GM23338 (cell line): ENCODE measurements at regions not wholly inside any gene's neighbourhood (a gene's known extent, or its start where the extent isn't known, plus 50 kb on each side); places are given as distances from the start of the nearest gene placed in this dataset.

Experiments
- ATAC-seq: fragments of 200-7000 bp; cut with Tn5 transposase; 3 replicates; pipeline ENCODE4 v1.9.1; 2020
- DNase-seq: peaks from one replicate; pipeline ENCODE4 v3.0.0-alpha.2; 2015; ENCODE audit warnings: low spot score
- H2AFZ ChIP-seq: fragments of 200-600 bp; sonication (generic); 2 replicates; pipeline ENCODE4 v1.8.0; 2016; ENCODE audit warnings: antibody characterized with exemption, mild to moderate bottlenecking, moderate library complexity
- H3F3A ChIP-seq: fragments of 200-600 bp; sonication (generic); replicated peaks from 2 replicates; pipeline ENCODE4 v1.8.0; 2017; ENCODE audit warnings: antibody characterized with exemption, mixed run types, low read depth
- H3K27ac ChIP-seq: fragments of 200-600 bp; sonication (generic); 2 replicates; pipeline ENCODE4 v1.6.1; 2016; ENCODE audit warnings: low read depth
- H3K27me3 ChIP-seq: fragments of 200-600 bp; sonication (generic); 2 replicates; pipeline ENCODE4 v1.8.0; 2016; ENCODE audit warnings: mild to moderate bottlenecking, mixed run types, moderate library complexity; ENCODE audit not compliant: insufficient read depth
- H3K36me3 ChIP-seq: fragments of 200-600 bp; sonication (generic); 2 replicates; pipeline ENCODE4 v1.8.0; 2016; ENCODE audit warnings: mild to moderate bottlenecking; ENCODE audit not compliant: insufficient read depth
- H3K4me1 ChIP-seq: fragments of 200-600 bp; sonication (generic); 2 replicates; pipeline ENCODE4 v1.8.0; 2016; ENCODE audit warnings: mild to moderate bottlenecking, moderate library complexity; ENCODE audit not compliant: insufficient read depth
- H3K4me2 ChIP-seq: fragments of 200-600 bp; sonication (generic); 2 replicates; pipeline ENCODE4 v1.7.1; 2017; ENCODE audit warnings: mixed run types
- H3K4me3 ChIP-seq: fragments of 200-600 bp; sonication (generic); 2 replicates; pipeline ENCODE4 v1.6.1; 2016; ENCODE audit warnings: mixed run types
- H3K79me2 ChIP-seq: fragments of 200-600 bp; sonication (generic); replicated peaks from 2 replicates; pipeline ENCODE4 v1.8.0; 2017; ENCODE audit warnings: mild to moderate bottlenecking; ENCODE audit not compliant: insufficient read depth
- H3K9me2 ChIP-seq: fragments of 200-600 bp; sonication (generic); 2 replicates; pipeline ENCODE4 v1.8.0; 2017; ENCODE audit not compliant: insufficient read depth
- H4K20me1 ChIP-seq: fragments of 200-600 bp; sonication (generic); replicated peaks from 2 replicates; pipeline ENCODE4 v1.8.0; 2017; ENCODE audit warnings: mild to moderate bottlenecking; ENCODE audit not compliant: insufficient read depth
- H3K27ac Mint-ChIP-seq: 2 replicates; pipeline ENCODE4 v1.8.0; 2020; ENCODE audit warnings: inconsistent platforms, mild to moderate bottlenecking, moderate library complexity, mixed read lengths
- H3K27me3 Mint-ChIP-seq: 3 replicates; pipeline ENCODE4 v1.8.0; 2022; ENCODE audit warnings: low read depth, mild to moderate bottlenecking, moderate library complexity, mixed read lengths, inconsistent platforms; ENCODE audit not compliant: insufficient read depth, poor library complexity
- H3K36me3 Mint-ChIP-seq: 3 replicates; pipeline ENCODE4 v1.8.0; 2021; ENCODE audit warnings: low read depth, mild to moderate bottlenecking, inconsistent platforms, moderate library complexity, mixed read lengths
- H3K4me1 Mint-ChIP-seq: 3 replicates; pipeline ENCODE4 v1.8.0; 2020; ENCODE audit warnings: mild to moderate bottlenecking, inconsistent platforms, mixed read lengths
- H3K4me3 Mint-ChIP-seq: 3 replicates; pipeline ENCODE4 v1.8.0; 2021; ENCODE audit warnings: moderate library complexity, mild to moderate bottlenecking, inconsistent platforms, mixed read lengths
- H3K9me3 Mint-ChIP-seq: 3 replicates; pipeline ENCODE4 v1.8.0; 2020; ENCODE audit warnings: moderate library complexity, mild to moderate bottlenecking, inconsistent platforms, mixed read lengths
- CREB1 ChIP-seq: fragments of 250-450 bp; sonication (Bioruptor Pico); IDR thresholded peaks from 2 replicates; pipeline ENCODE4 v1.5.0; 2020; ENCODE audit warnings: low read depth, mild to moderate bottlenecking, moderate library complexity
- EZH2 ChIP-seq: fragments of 200-600 bp; sonication (generic); IDR thresholded peaks from one replicate; pipeline ENCODE4 v1.8.0; 2017; ENCODE audit warnings: antibody characterized with exemption, mild to moderate bottlenecking, low read depth; ENCODE audit not compliant: unreplicated experiment
- EZH2phosphoT487 ChIP-seq: fragments of 200-600 bp; sonication (generic); IDR thresholded peaks from one replicate; pipeline ENCODE4 v1.8.1; 2018; ENCODE audit warnings: antibody characterized with exemption; ENCODE audit not compliant: unreplicated experiment
- JUNB ChIP-seq: IDR thresholded peaks from one replicate; pipeline ENCODE4 v1.6.1; 2016; ENCODE audit warnings: antibody characterized with exemption; ENCODE audit not compliant: unreplicated experiment
- NANOG ChIP-seq: IDR thresholded peaks from 2 replicates; pipeline ENCODE4 v1.6.1; 2016; ENCODE audit warnings: antibody characterized with exemption, borderline replicate concordance
- POLR2AphosphoS5 ChIP-seq: IDR thresholded peaks from 2 replicates; pipeline ENCODE4 v1.6.1; 2016; ENCODE audit warnings: antibody characterized with exemption, low read depth
- STAT1 ChIP-seq: IDR thresholded peaks from one replicate; pipeline ENCODE4 v1.6.1; 2016; ENCODE audit warnings: antibody characterized with exemption; ENCODE audit not compliant: unreplicated experiment
- ZNF114 ChIP-seq: fragments of 250-450 bp; sonication (Bioruptor Pico); IDR thresholded peaks from 2 replicates; pipeline ENCODE4 v1.5.0; 2020; ENCODE audit warnings: mild to moderate bottlenecking, moderate library complexity
- ZNF331 ChIP-seq: fragments of 250-450 bp; sonication (Bioruptor Pico); IDR thresholded peaks from 2 replicates; pipeline ENCODE4 v1.5.0; 2020; ENCODE audit warnings: low read depth, mild to moderate bottlenecking, moderate library complexity
- TF ChIP-seq, protein P1 (sequence below): IDR thresholded peaks from 2 replicates; pipeline ENCODE4 v1.6.1; 2016; ENCODE audit warnings: antibody characterized with exemption
- TF ChIP-seq, protein P2 (sequence below), 2 experiments: fragments of 200-600 bp in 1 of 2; sonication (generic) in 1 of 2; conservative IDR thresholded peaks; 2 replicates each; pipeline versions ENCODE4 v1.5.1 to v1.6.1; 2016 to 2017; ENCODE audit warnings: antibody characterized with exemption in 2 of 2, low read depth in 2 of 2, mild to moderate bottlenecking in 2 of 2, moderate library complexity in 1 of 2
- TF ChIP-seq, protein P3 (sequence below): IDR thresholded peaks from one replicate; pipeline ENCODE4 v1.6.1; 2018; ENCODE audit warnings: antibody characterized with exemption; ENCODE audit not compliant: unreplicated experiment
- TF ChIP-seq, protein P4 (sequence below): fragments of 250-450 bp; sonication (Bioruptor Pico); IDR thresholded peaks from 2 replicates; pipeline ENCODE4 v1.5.0; 2020; ENCODE audit warnings: mild to moderate bottlenecking, moderate library complexity

DNA sequence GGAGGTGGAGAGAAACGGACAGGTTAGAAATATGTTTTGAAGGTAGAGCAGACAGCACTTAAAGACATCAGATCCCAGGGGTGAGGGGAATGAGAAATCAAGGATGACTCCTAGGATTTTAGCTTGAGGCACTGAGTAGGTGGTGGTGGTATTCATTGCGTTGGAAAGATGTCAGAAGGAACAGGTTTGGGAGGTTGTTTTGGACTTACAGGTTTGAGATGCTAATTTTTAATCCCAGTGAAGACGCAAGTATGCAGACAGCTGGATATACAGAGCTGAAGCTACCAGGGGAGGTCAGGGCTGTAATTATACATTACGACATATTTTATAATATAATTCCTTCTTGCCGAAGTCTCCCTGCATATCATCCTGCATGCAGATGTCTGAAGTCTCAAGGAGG is 433.3 kb downstream of the XYLT1 start:
- no peaks in the 10 kb centered on the region for H3K27me3 ChIP-seq
- no peaks in the 10 kb centered on the region for H3K36me3 ChIP-seq
- H3K4me1 ChIP-seq: 0 out of 2 replicates have a peak, but pooled peaks cover 6% of the 10 kb centered on the region
- Mint-ChIP-seq H3K4me1 (no peaks in the 10 kb centered on the region), H3K27me3 (no peaks in the 10 kb centered on the region), H3K4me3 (no peak overlapping the region), H3K27ac (no peak overlapping the region), H3K36me3 (no peaks in the 10 kb centered on the region), H3K9me3 (peaks cover 3% of the 10 kb centered on the region; the same call in 2 of the 3 replicates)
- TF ChIP-seq, protein P1, sequence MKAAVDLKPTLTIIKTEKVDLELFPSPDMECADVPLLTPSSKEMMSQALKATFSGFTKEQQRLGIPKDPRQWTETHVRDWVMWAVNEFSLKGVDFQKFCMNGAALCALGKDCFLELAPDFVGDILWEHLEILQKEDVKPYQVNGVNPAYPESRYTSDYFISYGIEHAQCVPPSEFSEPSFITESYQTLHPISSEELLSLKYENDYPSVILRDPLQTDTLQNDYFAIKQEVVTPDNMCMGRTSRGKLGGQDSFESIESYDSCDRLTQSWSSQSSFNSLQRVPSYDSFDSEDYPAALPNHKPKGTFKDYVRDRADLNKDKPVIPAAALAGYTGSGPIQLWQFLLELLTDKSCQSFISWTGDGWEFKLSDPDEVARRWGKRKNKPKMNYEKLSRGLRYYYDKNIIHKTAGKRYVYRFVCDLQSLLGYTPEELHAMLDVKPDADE: no peak
- TF ChIP-seq, protein P2, sequence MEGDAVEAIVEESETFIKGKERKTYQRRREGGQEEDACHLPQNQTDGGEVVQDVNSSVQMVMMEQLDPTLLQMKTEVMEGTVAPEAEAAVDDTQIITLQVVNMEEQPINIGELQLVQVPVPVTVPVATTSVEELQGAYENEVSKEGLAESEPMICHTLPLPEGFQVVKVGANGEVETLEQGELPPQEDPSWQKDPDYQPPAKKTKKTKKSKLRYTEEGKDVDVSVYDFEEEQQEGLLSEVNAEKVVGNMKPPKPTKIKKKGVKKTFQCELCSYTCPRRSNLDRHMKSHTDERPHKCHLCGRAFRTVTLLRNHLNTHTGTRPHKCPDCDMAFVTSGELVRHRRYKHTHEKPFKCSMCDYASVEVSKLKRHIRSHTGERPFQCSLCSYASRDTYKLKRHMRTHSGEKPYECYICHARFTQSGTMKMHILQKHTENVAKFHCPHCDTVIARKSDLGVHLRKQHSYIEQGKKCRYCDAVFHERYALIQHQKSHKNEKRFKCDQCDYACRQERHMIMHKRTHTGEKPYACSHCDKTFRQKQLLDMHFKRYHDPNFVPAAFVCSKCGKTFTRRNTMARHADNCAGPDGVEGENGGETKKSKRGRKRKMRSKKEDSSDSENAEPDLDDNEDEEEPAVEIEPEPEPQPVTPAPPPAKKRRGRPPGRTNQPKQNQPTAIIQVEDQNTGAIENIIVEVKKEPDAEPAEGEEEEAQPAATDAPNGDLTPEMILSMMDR (conservative IDR thresholded peaks at IDR 0.05; ENCODE audit: low read depth in 2 of 2): no peak
- TF ChIP-seq NANOG (no peak), ZNF331 (CRISPR knock-in tag) (no peak), EZH2phosphoT487 (no peak), ZNF114 (no peak), CREB1 (CRISPR knock-in tag) (no peak), EZH2 (no peak), POLR2AphosphoS5 (no peak), STAT1 (no peak), JUNB (no peak)
- TF ChIP-seq, protein P3, sequence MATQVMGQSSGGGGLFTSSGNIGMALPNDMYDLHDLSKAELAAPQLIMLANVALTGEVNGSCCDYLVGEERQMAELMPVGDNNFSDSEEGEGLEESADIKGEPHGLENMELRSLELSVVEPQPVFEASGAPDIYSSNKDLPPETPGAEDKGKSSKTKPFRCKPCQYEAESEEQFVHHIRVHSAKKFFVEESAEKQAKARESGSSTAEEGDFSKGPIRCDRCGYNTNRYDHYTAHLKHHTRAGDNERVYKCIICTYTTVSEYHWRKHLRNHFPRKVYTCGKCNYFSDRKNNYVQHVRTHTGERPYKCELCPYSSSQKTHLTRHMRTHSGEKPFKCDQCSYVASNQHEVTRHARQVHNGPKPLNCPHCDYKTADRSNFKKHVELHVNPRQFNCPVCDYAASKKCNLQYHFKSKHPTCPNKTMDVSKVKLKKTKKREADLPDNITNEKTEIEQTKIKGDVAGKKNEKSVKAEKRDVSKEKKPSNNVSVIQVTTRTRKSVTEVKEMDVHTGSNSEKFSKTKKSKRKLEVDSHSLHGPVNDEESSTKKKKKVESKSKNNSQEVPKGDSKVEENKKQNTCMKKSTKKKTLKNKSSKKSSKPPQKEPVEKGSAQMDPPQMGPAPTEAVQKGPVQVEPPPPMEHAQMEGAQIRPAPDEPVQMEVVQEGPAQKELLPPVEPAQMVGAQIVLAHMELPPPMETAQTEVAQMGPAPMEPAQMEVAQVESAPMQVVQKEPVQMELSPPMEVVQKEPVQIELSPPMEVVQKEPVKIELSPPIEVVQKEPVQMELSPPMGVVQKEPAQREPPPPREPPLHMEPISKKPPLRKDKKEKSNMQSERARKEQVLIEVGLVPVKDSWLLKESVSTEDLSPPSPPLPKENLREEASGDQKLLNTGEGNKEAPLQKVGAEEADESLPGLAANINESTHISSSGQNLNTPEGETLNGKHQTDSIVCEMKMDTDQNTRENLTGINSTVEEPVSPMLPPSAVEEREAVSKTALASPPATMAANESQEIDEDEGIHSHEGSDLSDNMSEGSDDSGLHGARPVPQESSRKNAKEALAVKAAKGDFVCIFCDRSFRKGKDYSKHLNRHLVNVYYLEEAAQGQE: no peak
- TF ChIP-seq, protein P4, sequence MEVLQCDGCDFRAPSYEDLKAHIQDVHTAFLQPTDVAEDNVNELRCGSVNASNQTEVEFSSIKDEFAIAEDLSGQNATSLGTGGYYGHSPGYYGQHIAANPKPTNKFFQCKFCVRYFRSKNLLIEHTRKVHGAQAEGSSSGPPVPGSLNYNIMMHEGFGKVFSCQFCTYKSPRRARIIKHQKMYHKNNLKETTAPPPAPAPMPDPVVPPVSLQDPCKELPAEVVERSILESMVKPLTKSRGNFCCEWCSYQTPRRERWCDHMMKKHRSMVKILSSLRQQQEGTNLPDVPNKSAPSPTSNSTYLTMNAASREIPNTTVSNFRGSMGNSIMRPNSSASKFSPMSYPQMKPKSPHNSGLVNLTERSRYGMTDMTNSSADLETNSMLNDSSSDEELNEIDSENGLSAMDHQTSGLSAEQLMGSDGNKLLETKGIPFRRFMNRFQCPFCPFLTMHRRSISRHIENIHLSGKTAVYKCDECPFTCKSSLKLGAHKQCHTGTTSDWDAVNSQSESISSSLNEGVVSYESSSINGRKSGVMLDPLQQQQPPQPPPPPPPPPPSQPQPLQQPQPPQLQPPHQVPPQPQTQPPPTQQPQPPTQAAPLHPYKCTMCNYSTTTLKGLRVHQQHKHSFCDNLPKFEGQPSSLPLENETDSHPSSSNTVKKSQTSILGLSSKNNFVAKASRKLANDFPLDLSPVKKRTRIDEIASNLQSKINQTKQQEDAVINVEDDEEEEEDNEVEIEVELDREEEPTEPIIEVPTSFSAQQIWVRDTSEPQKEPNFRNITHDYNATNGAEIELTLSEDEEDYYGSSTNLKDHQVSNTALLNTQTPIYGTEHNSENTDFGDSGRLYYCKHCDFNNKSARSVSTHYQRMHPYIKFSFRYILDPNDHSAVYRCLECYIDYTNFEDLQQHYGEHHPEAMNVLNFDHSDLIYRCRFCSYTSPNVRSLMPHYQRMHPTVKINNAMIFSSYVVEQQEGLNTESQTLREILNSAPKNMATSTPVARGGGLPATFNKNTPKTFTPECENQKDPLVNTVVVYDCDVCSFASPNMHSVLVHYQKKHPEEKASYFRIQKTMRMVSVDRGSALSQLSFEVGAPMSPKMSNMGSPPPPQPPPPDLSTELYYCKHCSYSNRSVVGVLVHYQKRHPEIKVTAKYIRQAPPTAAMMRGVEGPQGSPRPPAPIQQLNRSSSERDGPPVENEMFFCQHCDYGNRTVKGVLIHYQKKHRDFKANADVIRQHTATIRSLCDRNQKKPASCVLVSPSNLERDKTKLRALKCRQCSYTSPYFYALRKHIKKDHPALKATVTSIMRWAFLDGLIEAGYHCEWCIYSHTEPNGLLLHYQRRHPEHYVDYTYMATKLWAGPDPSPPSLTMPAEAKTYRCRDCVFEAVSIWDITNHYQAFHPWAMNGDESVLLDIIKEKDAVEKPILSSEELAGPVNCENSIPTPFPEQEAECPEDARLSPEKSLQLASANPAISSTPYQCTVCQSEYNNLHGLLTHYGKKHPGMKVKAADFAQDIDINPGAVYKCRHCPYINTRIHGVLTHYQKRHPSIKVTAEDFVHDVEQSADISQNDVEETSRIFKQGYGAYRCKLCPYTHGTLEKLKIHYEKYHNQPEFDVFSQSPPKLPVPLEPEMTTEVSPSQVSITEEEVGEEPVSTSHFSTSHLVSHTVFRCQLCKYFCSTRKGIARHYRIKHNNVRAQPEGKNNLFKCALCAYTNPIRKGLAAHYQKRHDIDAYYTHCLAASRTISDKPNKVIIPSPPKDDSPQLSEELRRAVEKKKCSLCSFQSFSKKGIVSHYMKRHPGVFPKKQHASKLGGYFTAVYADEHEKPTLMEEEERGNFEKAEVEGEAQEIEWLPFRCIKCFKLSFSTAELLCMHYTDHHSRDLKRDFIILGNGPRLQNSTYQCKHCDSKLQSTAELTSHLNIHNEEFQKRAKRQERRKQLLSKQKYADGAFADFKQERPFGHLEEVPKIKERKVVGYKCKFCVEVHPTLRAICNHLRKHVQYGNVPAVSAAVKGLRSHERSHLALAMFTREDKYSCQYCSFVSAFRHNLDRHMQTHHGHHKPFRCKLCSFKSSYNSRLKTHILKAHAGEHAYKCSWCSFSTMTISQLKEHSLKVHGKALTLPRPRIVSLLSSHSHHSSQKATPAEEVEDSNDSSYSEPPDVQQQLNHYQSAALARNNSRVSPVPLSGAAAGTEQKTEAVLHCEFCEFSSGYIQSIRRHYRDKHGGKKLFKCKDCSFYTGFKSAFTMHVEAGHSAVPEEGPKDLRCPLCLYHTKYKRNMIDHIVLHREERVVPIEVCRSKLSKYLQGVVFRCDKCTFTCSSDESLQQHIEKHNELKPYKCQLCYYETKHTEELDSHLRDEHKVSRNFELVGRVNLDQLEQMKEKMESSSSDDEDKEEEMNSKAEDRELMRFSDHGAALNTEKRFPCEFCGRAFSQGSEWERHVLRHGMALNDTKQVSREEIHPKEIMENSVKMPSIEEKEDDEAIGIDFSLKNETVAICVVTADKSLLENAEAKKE: no peak
- 0 out of 2 replicates have a peak overlapping the region, but pooled peaks have one; percentile 4 for H2AFZ ChIP-seq
- ATAC-seq: no peak
- H3K4me2 ChIP-seq: no peak overlapping the region
- H4K20me1 ChIP-seq: no peaks in the 10 kb centered on the region
- no peak overlapping the region for H3K27ac ChIP-seq
- no peaks in the 10 kb centered on the region for H3K9me2 ChIP-seq
- no peaks in the 10 kb centered on the region for H3F3A ChIP-seq
- H3K4me3 ChIP-seq: no peak overlapping the region
- no peaks in the 10 kb centered on the region for H3K79me2 ChIP-seq
- DNase-seq: no peak
